ENCODE measurements at regions not wholly inside any gene's neighbourhood (a gene's known extent, or its start where the extent isn't known, plus 50 kb on each side); places are given as distances from the start of the nearest gene placed in this dataset.

GRCh38 chr2:217071416-217071815 is 211.6 kb upstream of the TNP1 start:
- no peak overlapping the region for H3K27ac ChIP-seq
- TF ChIP-seq ZFX (IDR thresholded peaks at IDR 0.05; ENCODE audit: borderline replicate concordance) = no peak
- TF ChIP-seq CTCF (IDR thresholded peaks at IDR 0.05) = no peak

- H3K27ac ChIP-seq = no peak overlapping the region
These were observed 210.7 kb upstream of the TNP1 start for GRCh38 chr2:217070611-217071010.

GRCh38 chr2:217070043-217070430 is 210.2 kb upstream of the TNP1 start:
- H3K27ac ChIP-seq = no peak overlapping the region
- TF ChIP-seq ZFX (IDR thresholded peaks at IDR 0.05; ENCODE audit: borderline replicate concordance) (no peak), CTCF (IDR thresholded peaks at IDR 0.05) (no peak)

More at GRCh38 chr2:217070611-217071010, 210.7 kb upstream of the TNP1 start:
- TF ChIP-seq CTCF (IDR thresholded peaks at IDR 0.05) (no peak), ZFX (IDR thresholded peaks at IDR 0.05; ENCODE audit: borderline replicate concordance) (no peak)

- TF ChIP-seq CTCF (IDR thresholded peaks at IDR 0.05) (no peak), ZFX (IDR thresholded peaks at IDR 0.05; ENCODE audit: borderline replicate concordance) (no peak)
- no peak overlapping the region for H3K27ac ChIP-seq
These were observed 209.6 kb upstream of the TNP1 start for GRCh38 chr2:217069263-217070042.

GRCh38 chr2:217068677-217069250 is 208.9 kb upstream of the TNP1 start:
- no peak overlapping the region for H3K27ac ChIP-seq

GRCh38 chr2:217067787-217068186 is 207.9 kb upstream of the TNP1 start:
- no peak for TF ChIP-seq CTCF (IDR thresholded peaks at IDR 0.05)
- no peak for TF ChIP-seq ZFX (IDR thresholded peaks at IDR 0.05; ENCODE audit: borderline replicate concordance)
- no peak overlapping the region for H3K27ac ChIP-seq

More at GRCh38 chr2:217068677-217069250, 208.9 kb upstream of the TNP1 start:
- TF ChIP-seq ZFX (IDR thresholded peaks at IDR 0.05; ENCODE audit: borderline replicate concordance) (no peak), CTCF (IDR thresholded peaks at IDR 0.05) (no peak)
